GM19043 (cell line): ENCODE measurements at regions not wholly inside any gene's neighbourhood (a gene's known extent, or its start where the extent isn't known, plus 50 kb on each side); places are given as distances from the start of the nearest gene placed in this dataset.
"Not testable (repeated sequence)": the region's sequence is repeated elsewhere in the genome, so short reads cannot be mapped to it uniquely, and the experiment has no call there.

Experiments
- ATAC-seq: cut with Tn5 transposase; IDR thresholded peaks from one replicate; pipeline ENCODE4 v1.9.1; 2021; ENCODE audit warnings: low read depth; ENCODE audit not compliant: unreplicated experiment

DNA sequence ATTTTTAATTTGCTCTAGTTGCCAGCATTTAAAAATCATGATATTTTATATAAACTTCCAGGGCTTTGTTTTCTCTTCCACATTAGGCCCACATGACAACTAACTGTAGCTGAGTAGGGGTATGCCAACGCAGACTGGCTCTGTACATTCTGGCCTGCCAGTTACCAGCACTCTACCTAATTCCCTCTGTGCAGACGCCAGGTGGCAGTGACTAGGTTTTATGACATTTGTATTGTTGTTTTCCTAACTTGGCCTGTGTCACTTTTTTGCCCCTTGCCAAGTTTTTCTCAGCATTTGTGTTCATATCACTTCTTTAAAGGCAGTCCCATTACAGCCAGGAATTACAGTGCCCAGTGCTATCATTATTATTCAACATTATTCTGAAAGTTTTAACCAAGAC lies 347.5 kb downstream of the NKX6-1 start:
- ATAC-seq, result no peak

DNA sequence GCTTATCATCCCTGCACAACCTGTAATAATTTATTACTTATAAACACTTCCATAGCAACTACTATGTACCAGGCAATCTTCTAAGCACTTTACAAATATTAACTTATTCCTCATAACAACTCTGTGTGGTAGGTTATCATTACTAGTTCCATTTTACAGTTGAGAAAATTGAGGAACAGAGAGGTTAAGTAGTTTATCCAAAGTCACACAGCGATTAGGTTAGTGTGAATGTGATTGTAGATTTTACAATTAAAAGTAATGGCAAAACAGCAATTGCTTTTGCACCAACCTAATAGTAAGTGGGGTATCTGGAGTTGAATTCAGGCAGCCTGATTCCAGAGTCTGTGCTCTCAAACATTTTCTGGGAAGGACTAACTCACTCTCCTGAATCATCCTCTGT lies 348.9 kb downstream of the NKX6-1 start:
- ATAC-seq, result no peak

DNA sequence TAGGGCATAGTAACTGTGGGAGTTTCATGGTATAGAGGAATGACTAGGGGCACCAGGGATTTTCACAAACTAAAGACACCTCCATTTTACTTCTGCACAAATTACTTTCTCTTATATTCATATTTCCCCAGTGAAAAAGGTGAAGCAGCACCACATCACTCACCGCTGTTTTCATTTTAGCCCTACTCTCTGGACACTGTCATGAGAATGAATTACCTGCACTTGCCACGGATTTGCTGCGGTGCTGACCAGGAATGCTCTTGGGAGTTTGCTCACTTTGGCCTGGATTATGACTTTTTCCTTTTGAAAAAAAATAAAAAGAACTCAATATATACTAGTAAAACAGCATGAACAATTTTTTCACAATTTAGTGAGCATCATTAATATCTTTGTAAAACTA lies 351.3 kb downstream of the NKX6-1 start:
- no peak for ATAC-seq

DNA sequence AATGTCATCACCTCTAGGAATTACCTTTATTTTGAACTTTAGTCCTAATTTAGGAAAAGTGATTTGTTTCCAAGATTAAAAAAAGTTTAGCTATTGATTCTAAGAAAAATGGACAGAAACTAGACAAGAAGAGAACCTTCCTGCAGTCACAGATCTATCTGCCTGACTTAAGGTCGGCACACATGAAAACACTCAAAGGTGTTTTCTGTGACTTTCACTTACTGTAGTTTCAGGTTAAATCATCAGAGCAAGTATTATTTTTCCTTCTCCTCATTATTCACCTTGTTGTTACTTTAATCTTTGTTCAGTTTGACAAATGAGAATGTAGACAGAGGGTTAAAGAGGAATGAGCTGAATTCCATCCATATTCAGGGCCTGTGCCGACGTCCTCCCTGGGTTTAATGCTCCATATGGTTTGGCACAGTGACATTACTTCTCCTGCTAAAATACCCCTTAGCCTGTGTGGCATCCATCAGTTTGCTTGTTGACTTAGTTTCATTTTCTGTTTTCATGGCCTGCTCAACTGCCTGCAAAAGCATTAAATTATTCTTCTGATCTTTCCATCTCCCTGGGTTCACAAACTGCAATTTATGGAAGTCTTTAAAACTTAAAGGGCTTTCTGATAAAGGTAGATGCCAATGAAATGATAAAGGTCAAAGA lies 352.7 kb downstream of the NKX6-1 start:
- no peak for ATAC-seq

DNA sequence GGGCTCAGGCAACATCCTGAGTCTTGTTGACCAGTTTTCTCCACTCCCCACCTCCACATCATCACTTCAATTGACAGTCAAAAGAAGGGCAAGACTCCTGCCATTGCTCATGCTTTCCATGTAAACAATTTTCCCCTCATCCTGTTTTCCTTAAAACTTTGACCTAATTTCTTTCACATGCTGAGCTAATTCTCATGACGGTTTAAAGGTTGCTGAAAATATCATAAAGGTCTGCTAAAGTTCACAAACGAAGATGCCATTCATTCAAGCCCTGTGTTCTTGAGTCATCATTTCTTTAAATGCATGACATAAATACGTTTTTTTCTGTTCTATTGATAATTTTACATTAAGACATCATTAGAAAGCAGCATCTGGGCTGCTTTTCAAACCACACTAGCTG lies 353.9 kb downstream of the NKX6-1 start:
- ATAC-seq, result no peak

DNA sequence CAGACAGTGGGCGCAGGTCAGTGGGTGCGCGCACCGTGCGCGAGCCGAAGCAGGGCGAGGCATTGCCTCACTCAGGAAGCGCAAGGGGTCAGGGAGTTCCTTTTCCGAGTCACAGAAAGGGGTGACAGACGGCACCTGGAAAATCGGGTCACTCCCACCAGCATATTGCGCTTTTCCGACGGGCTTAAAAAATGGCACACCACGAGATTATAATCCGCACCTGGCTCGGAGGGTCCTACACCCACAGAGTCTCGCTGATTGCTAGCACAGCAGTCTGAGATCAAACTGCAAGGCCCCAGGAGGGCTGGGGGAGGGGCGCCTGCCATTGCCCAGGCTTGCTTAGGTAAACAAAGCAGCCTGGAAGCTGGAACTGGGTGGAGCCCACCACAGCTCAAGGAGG lies 372.2 kb downstream of the NKX6-1 start:
- not testable (repeated sequence) for ATAC-seq

DNA sequence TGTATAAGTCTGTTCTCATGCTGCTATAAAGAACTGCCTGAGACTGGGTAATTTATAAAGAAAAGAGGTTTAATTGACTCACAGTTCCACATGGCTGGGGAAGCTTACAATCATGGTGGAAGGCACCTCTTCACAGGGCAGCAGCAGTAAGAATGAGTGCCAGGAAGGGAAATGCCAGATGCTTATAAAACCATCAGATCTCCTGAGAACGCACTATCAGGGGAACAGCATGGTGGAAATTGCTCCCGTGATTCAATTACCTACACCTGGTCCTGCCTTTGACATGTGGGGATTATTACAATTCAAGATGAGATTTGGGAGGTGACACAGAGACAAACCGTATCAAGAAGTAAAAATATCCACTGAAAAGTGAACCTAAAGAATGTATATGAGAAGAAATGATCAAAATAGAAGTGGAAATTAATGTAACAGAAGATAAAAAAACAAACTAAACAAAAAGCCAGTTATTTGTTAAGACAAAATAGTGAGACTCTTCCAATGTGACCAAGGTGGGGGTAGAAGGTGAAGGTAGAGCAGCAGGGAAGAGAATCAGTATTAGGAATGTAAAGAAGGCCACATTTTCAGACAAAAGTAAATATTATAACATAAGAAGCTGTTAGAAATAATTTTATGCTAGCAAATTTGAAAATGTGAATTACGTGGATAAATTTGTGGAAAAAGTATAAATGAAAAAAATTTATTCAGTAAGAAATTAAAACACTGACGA lies 372.9 kb downstream of the NKX6-1 start:
- no peak for ATAC-seq

DNA sequence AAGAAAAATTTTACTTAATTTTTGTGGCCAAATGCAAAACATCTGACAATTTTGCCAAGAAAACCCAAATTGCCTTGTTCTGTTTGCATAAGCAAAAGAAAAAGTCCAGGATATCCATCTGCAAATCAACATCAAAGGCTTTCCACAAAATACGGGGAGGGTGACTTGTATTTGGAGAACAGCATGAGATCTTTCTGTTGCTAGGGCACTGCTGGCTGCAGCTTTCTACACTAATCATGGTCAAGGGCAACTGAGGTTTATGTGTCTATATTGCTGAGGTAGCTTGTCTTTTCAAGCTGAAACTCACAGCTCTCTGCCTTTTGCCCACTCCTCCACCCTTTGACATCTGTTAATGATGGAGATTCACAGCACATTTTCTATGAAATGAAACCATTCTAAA lies 389.1 kb downstream of the NKX6-1 start:
- ATAC-seq, result no peak

DNA sequence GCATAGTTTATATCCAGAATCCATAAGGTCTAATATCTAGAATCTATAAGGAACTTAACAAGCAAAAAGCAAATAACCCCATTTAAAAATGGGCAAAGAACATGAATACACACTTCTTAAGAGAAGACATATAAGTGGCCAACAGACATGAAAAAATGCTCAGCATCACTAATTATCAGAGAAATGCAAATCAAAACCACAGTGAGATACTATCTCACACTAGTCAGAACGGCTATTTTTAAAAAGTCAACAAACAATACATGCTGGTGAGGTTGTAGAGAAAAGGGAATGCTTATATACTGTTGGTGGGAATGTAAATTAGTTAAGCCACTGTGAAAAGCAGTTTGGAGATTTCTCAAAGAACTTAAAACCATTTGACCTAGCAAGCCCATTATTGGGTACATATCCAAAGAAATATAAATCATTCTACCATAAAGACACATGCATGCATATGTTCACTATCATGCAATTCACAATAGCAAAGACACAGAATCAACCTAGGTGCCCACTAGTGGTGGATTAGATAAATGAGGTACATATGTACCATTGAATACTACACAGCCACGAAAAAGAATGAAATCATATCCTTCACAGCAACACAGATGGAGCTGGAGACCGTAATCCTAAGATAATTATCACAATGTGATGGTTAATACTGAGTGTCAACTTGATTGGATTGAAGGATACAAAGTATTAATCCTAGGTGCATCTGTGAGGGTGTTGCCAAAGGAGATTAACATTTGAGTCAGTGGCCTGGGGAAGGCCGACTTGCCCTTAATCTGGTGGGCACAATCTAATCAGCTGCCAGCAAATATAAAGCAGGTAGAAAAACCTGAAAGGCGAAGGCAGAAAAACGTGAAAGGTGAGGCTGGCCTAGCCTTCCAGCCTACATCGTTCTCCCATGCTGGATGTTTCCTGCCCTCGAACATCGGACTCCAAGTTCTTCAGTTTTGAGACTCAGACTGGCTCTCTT lies 397.2 kb downstream of the NKX6-1 start:
- ATAC-seq, result not testable (repeated sequence)

DNA sequence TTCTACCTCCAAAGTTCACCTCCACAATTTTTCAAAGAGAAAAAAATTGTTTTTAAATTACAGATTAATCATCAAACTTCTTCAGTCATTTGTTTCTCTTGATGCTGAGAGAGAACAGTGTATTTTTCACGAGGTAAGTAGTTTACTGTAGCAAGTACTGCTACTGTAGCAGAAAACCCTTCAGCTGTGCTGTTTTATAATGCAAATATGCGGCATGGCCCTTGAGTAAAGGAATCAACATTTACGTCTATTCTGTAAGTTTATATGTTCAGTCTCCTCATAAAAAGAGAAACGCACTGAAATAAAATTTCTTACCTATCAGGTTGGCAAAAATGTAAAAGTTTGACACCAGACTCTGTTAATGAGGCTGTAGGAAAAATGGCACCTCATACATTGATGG lies 399.0 kb downstream of the NKX6-1 start:
- no peak for ATAC-seq

DNA sequence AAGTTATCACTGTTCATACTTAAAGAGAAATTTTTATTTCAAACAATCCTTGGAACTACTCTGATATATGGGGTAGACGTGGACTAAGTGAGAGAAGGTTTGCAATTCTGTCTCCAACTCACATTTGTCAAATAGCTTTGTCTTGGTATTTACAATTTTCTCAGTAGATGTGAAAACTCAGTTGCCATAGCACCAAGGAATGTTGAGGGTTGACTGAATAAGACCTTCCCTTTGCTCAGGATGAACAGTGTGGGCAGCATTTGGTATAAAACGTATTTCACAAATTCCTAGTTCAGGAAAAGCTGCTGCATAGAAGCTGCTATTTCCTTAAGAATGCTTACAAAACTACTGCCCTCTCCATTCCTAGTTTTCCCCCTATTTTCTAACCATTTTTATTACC lies 399.5 kb downstream of the NKX6-1 start:
- ATAC-seq, result no peak

DNA sequence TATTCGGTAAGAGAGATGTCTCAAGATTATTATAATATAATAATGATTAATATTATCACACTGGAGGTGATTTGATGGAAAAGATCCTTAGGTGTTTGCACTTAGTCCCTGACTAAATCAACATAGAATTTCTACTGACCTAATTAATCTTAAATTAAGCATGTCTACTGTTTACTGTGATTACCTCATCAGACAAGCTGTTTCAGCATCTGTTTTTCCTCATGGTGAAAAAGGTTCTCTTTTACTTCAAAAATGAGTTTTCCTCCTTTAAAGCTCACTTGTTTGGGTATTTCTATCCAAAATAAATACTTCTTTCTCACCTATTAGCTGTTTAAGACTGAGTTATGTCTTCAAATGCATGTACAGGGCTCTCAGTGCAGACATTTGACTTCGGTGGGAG lies 407.8 kb downstream of the NKX6-1 start:
- ATAC-seq, result no peak

DNA sequence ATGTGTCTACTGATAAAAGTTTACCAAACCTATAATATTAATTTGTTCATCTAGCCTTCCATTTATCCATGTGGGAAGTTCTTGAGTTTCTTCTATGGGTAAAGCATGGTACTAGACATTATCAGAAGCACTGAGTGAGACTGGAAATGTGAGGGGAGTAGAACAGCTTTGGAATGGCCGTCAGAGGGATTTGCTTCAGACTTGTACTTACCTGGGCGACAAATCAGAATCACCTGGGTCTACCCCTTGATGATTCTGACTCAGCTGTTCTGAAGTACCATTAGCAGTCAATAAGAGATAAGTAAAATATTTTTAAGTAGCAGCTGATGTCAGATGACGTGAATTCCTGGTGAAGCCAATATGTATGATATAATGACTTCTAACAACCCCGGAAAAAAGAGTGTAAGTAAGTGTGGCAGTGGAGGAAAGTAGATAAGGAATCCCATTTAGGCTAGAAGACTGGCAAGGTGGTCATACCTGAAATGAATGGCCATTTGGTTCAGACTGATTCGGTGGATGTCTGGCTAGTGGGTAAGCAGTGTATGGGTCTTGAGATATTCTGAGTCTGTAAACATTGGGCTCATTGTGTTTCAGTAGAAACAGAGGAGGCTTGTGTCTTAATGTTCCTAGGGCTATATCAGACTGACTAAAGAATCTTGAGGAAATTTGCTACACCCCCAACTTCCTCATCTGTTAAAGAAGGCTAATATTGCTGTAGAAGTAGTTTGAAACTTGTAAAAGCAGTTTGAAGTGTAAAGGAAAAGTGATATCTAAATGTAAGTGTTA lies 409.2 kb downstream of the NKX6-1 start:
- no peak for ATAC-seq

DNA sequence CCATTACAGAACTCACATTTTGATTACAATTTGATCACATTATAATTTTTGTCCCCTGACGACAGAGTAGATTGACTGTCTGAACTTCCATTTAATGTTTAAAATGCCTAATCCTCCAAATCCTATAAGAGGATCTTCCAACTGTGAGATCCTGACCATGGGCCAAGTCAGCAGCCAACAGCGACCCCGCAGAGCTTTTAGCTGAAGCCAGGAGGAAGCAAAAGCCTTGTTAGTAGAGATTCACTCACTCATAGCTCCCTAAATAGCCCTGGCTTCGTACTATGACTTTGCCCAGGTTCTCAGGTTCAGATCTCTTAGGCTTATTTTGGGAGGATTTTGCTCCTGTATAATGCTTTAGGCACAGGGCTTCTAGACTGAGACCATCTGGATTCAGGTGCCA lies 413.1 kb downstream of the NKX6-1 start:
- ATAC-seq, result no peak

DNA sequence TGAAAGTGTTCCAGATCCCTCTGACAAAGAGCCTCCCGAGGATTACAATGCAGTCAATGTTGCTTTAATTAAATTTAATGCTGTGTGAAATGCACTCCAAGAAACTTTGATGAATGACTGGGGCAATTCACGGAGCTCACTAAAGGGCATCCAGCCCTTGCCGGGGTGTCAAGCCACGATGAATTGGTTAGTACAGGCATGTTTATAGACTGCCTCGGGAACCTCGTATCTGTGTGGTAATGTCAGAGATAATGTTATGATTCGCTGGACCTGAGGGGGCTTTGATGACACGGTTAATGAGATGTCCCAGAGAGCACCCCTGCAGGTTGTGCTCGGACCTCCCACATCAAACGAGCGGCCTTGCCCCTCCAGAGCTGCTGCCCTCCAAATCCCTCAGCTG lies 428.8 kb downstream of the NKX6-1 start:
- no peak for ATAC-seq

DNA sequence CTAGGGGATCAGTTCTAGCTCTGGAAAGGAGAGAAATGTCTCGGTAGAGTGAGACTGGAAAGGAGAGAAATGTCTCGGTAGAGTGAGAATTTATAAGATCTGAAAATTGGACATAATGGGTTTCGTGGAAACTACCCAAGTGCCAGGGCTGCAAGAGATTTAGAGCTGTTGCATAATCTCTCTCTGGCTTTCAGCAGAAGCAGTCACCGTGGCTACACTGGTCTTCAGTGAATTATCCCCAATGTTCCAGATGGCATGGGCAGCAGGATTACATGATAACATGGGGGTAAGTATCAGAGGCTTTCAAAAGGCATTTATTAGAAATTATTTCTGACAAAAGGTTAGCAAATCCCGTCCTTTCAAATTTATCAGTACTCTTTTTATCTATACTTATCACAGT lies 435.5 kb downstream of the NKX6-1 start:
- no peak for ATAC-seq

DNA sequence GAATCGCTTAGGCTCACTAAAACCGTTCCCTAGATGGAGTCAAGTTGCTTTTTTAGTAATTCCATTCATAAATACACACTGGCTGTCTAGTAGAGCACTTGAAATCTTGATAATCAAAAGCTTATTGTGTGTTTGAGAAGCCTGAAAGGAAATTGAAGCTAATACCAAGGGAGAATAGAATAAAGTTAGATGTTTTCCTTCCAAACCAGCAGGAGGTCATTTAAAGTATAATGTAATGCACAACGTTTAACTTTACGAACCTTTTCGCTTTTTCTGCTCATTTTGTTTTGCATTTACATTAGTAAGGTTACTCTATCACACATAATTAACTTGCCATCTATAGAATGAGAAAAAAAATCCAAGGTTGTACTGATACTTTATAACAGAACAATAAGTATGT lies 440.9 kb downstream of the NKX6-1 start:
- no peak for ATAC-seq

DNA sequence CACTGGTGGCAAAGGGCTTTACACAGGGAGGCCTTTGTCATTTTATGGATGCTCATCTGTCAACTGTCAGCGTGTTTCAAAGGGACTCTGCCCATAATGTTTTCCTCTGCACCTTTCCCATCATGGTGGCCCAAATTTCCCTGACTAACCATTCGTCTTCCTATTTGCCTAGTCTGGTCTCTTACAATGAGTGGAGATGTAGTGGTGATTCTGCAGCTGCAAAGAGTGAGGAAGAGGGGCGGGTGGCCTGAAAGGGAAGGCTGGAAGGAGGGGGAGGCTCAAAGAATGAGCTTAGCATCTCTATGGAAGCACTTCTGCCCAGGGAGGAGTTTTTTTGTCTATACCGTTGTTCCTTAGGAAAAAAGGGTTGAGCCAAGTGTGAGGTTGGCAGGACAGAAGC lies 447.5 kb downstream of the NKX6-1 start:
- ATAC-seq, result no peak

DNA sequence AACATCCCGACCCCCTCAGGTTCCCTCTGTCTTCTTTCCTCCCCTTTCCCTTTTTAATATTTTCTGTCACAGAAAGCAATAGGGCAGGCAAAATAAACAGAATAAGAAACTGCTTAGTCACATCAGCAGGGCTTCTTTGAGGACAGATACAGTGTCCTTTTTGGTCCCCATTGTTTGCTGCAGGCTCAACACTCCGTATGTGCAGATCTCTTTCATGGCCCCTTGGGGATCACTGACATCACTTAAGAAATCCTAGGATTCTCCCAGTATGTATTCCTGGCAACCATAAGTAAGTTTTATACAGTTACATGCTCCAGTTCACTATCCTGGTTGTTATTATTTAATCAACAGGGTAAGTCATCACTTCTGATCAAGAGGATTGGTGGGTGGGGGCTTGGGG lies 448.0 kb downstream of the NKX6-1 start:
- ATAC-seq, result no peak

DNA sequence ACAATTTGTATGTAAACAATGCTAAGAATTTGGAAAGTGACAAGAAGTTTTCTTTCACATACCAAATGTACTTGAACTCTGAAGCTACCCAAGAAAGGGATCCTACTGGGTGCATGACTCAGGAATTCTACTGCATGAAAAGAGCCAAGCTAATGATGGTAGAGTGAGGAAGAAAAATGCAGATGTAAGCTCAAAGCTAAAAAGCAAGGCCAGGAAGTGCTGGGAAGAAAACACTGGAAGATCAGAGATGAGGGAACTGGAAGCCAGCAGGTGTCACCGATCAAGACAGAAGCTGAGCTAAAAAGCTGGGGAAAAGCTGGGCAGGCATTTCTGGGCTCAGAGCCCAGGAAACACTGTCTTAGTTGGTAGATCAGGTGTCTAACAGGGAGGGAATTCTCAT lies 449.1 kb downstream of the NKX6-1 start:
- no peak for ATAC-seq

DNA sequence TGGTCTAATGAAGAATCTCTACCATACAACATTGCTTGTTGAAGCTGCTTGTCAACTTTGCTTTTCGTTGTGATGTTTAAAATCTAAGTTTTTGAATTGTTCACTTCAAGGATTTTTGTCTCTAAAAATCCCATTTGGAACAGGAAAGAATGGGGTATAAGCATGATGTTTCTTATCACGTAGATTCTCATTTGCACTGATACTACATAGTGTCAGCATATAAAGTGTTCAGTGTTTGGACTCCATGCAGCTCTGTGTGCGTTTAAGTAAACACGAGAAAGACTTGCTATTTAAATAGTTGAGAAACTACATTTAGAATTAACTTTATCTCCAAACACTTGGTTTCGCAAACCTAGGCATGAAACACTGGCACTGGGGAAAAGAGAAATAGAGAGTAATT lies 452.5 kb downstream of the NKX6-1 start:
- no peak for ATAC-seq
